ENCODE measurements at regions not wholly inside any gene's neighbourhood (a gene's known extent, or its start where the extent isn't known, plus 50 kb on each side); places are given as distances from the start of the nearest gene placed in this dataset.
"Not testable (repeated sequence)": the region's sequence is repeated elsewhere in the genome, so short reads cannot be mapped to it uniquely, and the experiment has no call there.

DNA sequence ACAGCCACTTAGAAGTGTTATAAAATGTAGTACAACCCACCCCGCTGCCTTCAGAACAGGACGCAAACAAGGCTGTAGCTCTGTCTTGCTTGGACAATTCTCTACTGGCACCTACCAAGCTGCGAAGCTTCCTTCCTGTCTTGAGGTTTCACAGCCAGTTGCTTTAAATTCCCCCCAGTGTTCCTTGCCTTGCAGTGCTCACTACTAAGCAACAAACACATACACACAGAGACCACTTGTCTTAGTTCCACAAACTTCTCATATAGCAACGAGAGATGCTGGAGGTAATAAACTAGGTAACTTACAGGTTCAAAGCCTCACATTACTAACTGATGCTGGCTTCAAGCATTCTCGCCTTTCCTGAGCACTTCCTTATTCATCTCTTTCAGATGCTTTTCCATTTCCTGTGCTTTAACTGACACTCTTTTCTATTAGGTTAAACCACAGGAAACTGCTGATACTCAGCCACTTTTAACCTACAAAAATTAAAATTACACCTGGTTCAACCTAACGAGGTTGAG lies 91.5 kb upstream of the PTGDR start:
- no peak overlapping the region for H3K4me3 ChIP-seq (ENCODE audit: low read depth, low read length)
- no peak for TF ChIP-seq CTCF (IDR thresholded peaks at IDR 0.05; ENCODE audit: insufficient read depth, low read length)
- no peak for DNase-seq (ENCODE audit: low read depth)

DNA sequence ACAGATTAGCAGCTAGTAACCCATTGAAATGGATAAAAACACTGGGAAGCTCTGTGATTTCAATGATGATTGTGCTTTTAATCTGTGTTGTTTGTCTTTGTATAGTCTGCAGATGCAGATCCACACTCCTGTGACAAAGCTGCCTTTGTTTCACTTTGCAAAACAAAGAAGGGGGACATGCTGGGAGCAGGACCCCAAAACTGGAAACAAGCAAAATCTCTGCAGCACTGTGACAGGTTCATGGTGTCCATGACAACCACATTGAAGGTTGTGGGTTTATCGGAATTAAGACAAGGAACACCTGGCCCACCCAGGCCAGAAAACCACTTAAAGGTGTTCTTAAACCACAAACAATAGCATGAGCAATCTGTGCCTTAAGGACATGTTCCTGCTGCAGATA lies 95.6 kb upstream of the PTGDR start:
- not testable (repeated sequence) for DNase-seq (ENCODE audit: low read depth); H3K4me3 ChIP-seq (ENCODE audit: low read depth, low read length)

- no peak overlapping the region for H3K4me3 ChIP-seq (ENCODE audit: low read depth, low read length)
- TF ChIP-seq CTCF (IDR thresholded peaks at IDR 0.05; ENCODE audit: insufficient read depth, low read length) = no peak
- DNase-seq (ENCODE audit: low read depth) = no peak
Measured at GRCh38 chr14:52166822-52167221, 98.0 kb upstream of the NID2 start.

GRCh38 chr14:52155651-52156213 lies 86.9 kb upstream of the NID2 start:
- no peak for DNase-seq (ENCODE audit: low read depth)
- H3K4me3 ChIP-seq (ENCODE audit: low read depth, low read length) = no peak overlapping the region
- TF ChIP-seq CTCF (IDR thresholded peaks at IDR 0.05; ENCODE audit: insufficient read depth, low read length) = no peak

DNA sequence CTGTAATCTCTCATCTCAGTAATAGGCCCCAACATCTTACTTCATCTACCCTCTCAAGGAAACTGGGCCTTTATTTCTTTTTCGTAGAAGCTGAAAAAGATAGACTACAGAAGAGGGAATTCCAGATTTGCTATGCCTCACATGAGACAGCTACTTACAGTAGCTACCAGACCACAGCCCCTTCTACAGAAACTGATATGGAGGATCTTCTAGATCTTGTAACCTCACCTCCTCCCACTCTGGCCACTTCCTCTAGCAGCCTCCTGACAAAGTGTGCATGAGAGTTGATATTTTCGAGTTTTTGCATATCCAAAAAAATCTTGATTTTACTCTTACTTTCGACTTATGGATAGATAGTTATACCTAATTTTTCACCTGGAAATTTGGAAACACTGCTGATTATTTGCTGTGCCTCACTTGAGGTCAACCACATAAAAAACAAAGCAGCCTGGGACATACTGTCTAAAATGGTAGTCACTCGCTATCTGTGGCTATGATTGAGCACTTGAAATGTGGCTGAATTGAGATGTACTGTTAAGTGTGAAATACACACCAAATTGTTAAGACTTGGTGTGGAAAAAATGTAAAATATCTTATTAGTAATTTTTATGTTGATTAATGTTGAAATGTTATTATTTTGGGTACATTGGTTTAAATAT lies 86.3 kb upstream of the NID2 start:
- DNase-seq (ENCODE audit: low read depth) = no peak
- no peak for TF ChIP-seq CTCF (IDR thresholded peaks at IDR 0.05; ENCODE audit: insufficient read depth, low read length)
- H3K4me3 ChIP-seq (ENCODE audit: low read depth, low read length) = no peak overlapping the region

- no peak for DNase-seq (ENCODE audit: low read depth)
- no peak for TF ChIP-seq CTCF (IDR thresholded peaks at IDR 0.05; ENCODE audit: insufficient read depth, low read length)
Measured at GRCh38 chr14:52153939-52154338, 85.1 kb upstream of the NID2 start.

DNA sequence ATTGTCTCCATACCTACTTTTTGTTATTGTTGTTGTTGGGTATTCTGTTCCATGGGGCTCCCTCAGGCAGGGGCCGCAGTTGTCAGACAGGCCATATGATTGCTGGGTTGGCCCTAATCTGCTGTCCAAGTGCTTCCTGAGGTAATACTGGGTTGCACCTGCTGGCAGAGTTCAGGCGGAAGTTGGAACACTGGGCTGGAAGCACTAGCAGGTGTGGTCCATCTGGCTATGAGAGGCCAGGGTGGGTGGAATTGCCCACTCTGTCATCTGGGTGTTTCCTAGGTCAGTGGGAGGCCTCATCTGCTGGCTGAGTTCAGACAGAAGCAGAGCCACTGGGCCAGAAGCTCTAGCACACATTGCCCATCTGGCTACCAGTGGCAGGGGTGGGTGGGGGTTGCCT lies 81.3 kb upstream of the NID2 start:
- no peak overlapping the region for H3K4me3 ChIP-seq (ENCODE audit: low read depth, low read length)
- no peak for DNase-seq (ENCODE audit: low read depth)
- no peak for TF ChIP-seq CTCF (IDR thresholded peaks at IDR 0.05; ENCODE audit: insufficient read depth, low read length)

More at GRCh38 chr14:52153939-52154338, 85.1 kb upstream of the NID2 start:
- H3K4me3 ChIP-seq (ENCODE audit: low read depth, low read length) = no peak overlapping the region

Measured in fibroblast of the aortic adventitia (primary cell).